DND-41 (cell line): ENCODE measurements at regions not wholly inside any gene's neighbourhood (a gene's known extent, or its start where the extent isn't known, plus 50 kb on each side); places are given as distances from the start of the nearest gene placed in this dataset.

Experiments used
- ATAC-seq: fragments of 200-7000 bp; cut with Tn5 transposase; 3 replicates; pipeline ENCODE4 v1.9.1; 2021; ENCODE audit warnings: low read depth; ENCODE audit not compliant: insufficient read depth
- DNase-seq: peaks from one replicate; pipeline ENCODE4 v3.0.0-alpha.2; 2020
- H2AFZ ChIP-seq: 2 replicates; pipeline ENCODE4 v1.6.0; 2012; ENCODE audit warnings: low read depth, low read length
- H3K27ac ChIP-seq: 2 replicates; pipeline ENCODE4 v1.5.1; 2012; ENCODE audit warnings: low read length, inconsistent platforms
- H3K27me3 ChIP-seq: fragments of 200-600 bp; sonication (generic); 2 replicates; pipeline ENCODE4 v1.6.0; 2012; ENCODE audit warnings: low read length, mild to moderate bottlenecking, inconsistent platforms; ENCODE audit not compliant: insufficient read depth, poor library complexity
- H3K36me3 ChIP-seq: 2 replicates; pipeline ENCODE4 v1.5.1; 2012; ENCODE audit warnings: low read length, inconsistent platforms; ENCODE audit not compliant: insufficient read depth
- H3K4me1 ChIP-seq: 2 replicates; pipeline ENCODE4 v1.5.1; 2012; ENCODE audit warnings: mild to moderate bottlenecking, low read length; ENCODE audit not compliant: insufficient read depth
- H3K4me2 ChIP-seq: 2 replicates; pipeline ENCODE4 v1.6.0; 2012; ENCODE audit warnings: mild to moderate bottlenecking, moderate library complexity, low read length, inconsistent platforms; ENCODE audit not compliant: insufficient read depth
- H3K4me3 ChIP-seq, 2 experiments: fragments of 200-600 bp in 1 of 2; shearing (Covaris generic) in 1 of 2; 2 replicates each; pipeline ENCODE4 v1.5.1; 2012 to 2016; ENCODE audit warnings: inconsistent platforms in 2 of 2, low read length in 2 of 2, mild to moderate bottlenecking in 2 of 2, low read depth in 1 of 2, moderate library complexity in 1 of 2
- H3K79me2 ChIP-seq: 2 replicates; pipeline ENCODE4 v1.6.0; 2012; ENCODE audit warnings: low read length, inconsistent platforms; ENCODE audit not compliant: insufficient read depth
- H3K9ac ChIP-seq: 2 replicates; pipeline ENCODE4 v1.6.0; 2012; ENCODE audit warnings: low read depth, mild to moderate bottlenecking, inconsistent platforms, low read length, moderate library complexity
- H3K9me3 ChIP-seq: 2 replicates; pipeline ENCODE4 v1.5.1; 2012; ENCODE audit warnings: low read length, moderate library complexity, mild to moderate bottlenecking, inconsistent platforms; ENCODE audit not compliant: insufficient read depth, severe bottlenecking
- H4K20me1 ChIP-seq: 2 replicates; pipeline ENCODE4 v1.6.0; 2012; ENCODE audit warnings: low read length; ENCODE audit not compliant: insufficient read depth
- EZH2 ChIP-seq: IDR thresholded peaks from 3 replicates; pipeline ENCODE4 v1.6.1; 2012; ENCODE audit warnings: borderline replicate concordance, low read depth, mild to moderate bottlenecking, moderate library complexity, low read length, inconsistent platforms; ENCODE audit not compliant: severe bottlenecking
- TF ChIP-seq, protein P1 (sequence below): IDR thresholded peaks from 2 replicates; pipeline ENCODE4 v1.5.1; 2012; ENCODE audit warnings: borderline replicate concordance, low read length, moderate library complexity, mild to moderate bottlenecking; ENCODE audit not compliant: poor library complexity, severe bottlenecking; ENCODE audit errors: extremely low read depth

DNA sequence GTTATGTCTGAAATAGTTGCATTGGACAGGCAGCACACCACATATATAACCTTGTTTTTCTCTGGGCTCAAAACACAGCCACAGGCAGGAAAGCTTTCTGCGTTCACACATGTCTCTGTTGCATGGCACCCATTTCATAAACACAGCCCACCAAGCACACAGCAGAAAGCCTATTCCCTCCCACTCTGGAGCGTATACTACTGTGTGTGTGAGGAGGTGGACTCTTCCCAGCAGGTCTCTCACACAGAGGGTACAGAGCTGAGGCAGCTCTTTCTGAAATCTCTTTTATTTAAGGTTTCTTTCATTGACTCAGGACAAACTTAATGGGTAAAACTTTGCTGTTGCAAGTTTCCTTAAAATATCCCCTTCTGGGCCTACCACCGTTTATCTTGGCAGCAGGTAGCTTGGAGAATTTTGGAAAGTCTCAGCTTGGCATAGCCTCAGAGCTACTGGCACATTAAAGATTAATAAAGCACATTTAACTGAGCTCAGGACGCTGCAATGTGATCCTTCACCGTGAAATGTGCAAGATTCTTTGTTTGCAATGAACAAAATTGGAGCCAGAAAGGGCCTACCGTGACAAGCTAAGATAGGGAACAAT, 105.1 kb upstream of the NCKAP5 start:
- Histone ChIP-seq H3K4me2 (no peak overlapping the region), H3K36me3 (no peaks in the 10 kb centered on the region), H3K79me2 (no peaks in the 10 kb centered on the region), H3K4me1 (no peaks in the 10 kb centered on the region), H2AFZ (no peak overlapping the region), H3K9me3 (peaks cover 2% of the 10 kb centered on the region), H3K27me3 (no peaks in the 10 kb centered on the region), H3K4me3 (no peak overlapping the region), H3K9ac (no peak overlapping the region), H4K20me1 (no peaks in the 10 kb centered on the region), H3K27ac (no peak overlapping the region)
- ATAC-seq = no peak
- TF ChIP-seq EZH2 = no peak
- TF ChIP-seq, protein P1, sequence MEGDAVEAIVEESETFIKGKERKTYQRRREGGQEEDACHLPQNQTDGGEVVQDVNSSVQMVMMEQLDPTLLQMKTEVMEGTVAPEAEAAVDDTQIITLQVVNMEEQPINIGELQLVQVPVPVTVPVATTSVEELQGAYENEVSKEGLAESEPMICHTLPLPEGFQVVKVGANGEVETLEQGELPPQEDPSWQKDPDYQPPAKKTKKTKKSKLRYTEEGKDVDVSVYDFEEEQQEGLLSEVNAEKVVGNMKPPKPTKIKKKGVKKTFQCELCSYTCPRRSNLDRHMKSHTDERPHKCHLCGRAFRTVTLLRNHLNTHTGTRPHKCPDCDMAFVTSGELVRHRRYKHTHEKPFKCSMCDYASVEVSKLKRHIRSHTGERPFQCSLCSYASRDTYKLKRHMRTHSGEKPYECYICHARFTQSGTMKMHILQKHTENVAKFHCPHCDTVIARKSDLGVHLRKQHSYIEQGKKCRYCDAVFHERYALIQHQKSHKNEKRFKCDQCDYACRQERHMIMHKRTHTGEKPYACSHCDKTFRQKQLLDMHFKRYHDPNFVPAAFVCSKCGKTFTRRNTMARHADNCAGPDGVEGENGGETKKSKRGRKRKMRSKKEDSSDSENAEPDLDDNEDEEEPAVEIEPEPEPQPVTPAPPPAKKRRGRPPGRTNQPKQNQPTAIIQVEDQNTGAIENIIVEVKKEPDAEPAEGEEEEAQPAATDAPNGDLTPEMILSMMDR = no peak
- no peak for DNase-seq

DNA sequence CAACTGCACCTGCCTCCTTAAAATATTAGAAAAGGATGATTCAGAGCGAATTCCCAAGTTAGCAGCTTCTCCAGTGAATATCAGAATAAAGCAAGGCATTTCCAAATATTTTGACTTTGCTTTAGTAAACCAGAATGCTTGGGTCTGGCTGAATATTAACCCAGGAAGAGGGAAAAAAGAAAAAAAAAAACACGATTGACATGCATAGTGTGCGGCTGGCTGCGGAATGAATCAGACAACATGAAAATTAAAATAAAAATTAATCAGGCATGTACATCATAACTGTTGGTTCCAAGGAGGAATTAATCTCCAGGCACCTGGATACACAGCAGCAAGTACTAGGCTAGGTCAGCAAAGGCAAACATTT, 105.8 kb upstream of the NCKAP5 start:
- Histone ChIP-seq H3K4me2 (no peak overlapping the region), H3K27me3 (no peaks in the 10 kb centered on the region), H3K9me3 (no peaks in the 10 kb centered on the region), H4K20me1 (no peaks in the 10 kb centered on the region), H2AFZ (no peak overlapping the region), H3K4me3 (no peak overlapping the region), H3K9ac (no peak overlapping the region), H3K79me2 (no peaks in the 10 kb centered on the region), H3K4me1 (no peaks in the 10 kb centered on the region), H3K27ac (no peak overlapping the region), H3K36me3 (no peaks in the 10 kb centered on the region)
- ATAC-seq (no peak), DNase-seq (no peak)
- TF ChIP-seq EZH2 = no peak
- TF ChIP-seq, protein P1 = no peak

DNA sequence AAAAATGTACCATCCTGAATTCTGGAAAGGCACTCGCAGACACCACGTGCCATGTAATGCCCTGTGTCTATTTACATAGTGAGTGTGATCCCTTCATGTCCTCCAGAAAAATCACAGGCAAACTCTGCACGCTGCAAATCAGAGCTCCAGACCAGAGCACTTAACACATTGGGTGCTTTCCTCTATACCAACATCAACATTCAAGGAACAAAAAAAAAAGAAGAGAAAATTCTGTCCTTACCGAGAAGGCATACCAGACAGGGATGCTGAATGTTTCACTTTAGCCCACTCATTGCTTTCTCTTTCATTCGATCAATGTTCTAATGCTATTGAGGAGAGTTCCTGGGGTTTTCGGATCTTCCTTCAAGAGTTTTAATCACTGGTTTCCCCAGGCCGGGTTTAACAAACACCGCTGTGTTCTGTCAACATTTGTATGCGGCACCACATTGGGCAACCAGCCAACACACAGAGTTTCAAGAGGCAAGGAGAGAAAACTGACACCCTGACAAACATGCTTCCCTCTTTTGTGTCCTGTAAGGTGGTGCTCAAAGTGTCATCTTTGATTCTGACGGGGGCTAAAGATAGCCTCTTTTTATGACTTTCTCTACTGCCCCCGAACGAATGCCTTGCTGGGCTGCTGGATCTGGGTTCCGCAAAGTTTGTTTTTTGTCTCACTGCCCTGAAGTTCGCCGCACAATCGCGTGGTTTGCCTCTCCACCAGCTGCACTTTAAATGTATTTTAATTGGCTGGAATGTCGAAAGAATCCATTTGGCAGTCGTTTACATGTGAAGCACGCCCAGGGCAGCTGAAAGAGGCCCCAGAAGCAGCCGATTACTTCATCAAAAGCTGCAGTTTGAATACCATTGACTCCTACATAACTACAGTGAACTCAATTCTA, 106.4 kb upstream of the NCKAP5 start:
- H3K4me2 ChIP-seq = no peak overlapping the region
- TF ChIP-seq, protein P1 = no peak
- TF ChIP-seq EZH2 = no peak
- H3K4me1 ChIP-seq = no peaks in the 10 kb centered on the region
- no peaks in the 10 kb centered on the region for H4K20me1 ChIP-seq
- no peak overlapping the region for H3K4me3 ChIP-seq
- no peaks in the 10 kb centered on the region for H3K79me2 ChIP-seq
- H3K27me3 ChIP-seq = no peaks in the 10 kb centered on the region
- no peak overlapping the region for H3K9ac ChIP-seq
- DNase-seq (no peak), ATAC-seq (no peak)
- H3K9me3 ChIP-seq = no peaks in the 10 kb centered on the region
- no peak overlapping the region for H3K27ac ChIP-seq
- no peak overlapping the region for H2AFZ ChIP-seq
- H3K36me3 ChIP-seq = no peaks in the 10 kb centered on the region
